Coronary artery (tissue), 2 donors: ENCODE measurements at regions not wholly inside any gene's neighbourhood (a gene's known extent, or its start where the extent isn't known, plus 50 kb on each side); places are given as distances from the start of the nearest gene placed in this dataset.

Source experiments
- DNase-seq: peaks from one replicate; pipeline ENCODE4 v3.0.0-alpha.2; 2017; ENCODE audit warnings: low spot score
- H3K27ac ChIP-seq, 2 donors: fragments of 200-600 bp; sonication (generic); one replicate each; pipeline ENCODE4 v1.5.1; 2016 to 2019
- H3K4me3 ChIP-seq: fragments of 200-600 bp; sonication (generic); 2 replicates; pipeline ENCODE4 v1.5.1; 2016; ENCODE audit warnings: mild to moderate bottlenecking, moderate library complexity
- CTCF ChIP-seq: fragments of 200-600 bp; sonication (generic); IDR thresholded peaks from one replicate; pipeline ENCODE4 v1.5.1; 2019; ENCODE audit warnings: antibody characterized with exemption

GRCh38 chr18:39031647-39032046, 1466.0 kb upstream of the CELF4 start:
- H3K4me3 ChIP-seq: no peak overlapping the region
- DNase-seq: no peak
- TF ChIP-seq CTCF: no peak
- no peak overlapping the region for H3K27ac ChIP-seq

- no peak overlapping the region for H3K27ac ChIP-seq
- DNase-seq: no peak
- H3K4me3 ChIP-seq: no peak overlapping the region
- TF ChIP-seq CTCF: no peak
Observed at GRCh38 chr18:39030124-39030655, 1464.6 kb upstream of the CELF4 start.

GRCh38 chr18:39025531-39025930, 1459.9 kb upstream of the CELF4 start:
- Histone ChIP-seq H3K27ac (no peak overlapping the region), H3K4me3 (no peak overlapping the region)
- no peak for DNase-seq
- no peak for TF ChIP-seq CTCF

- Histone ChIP-seq H3K4me3 (no peak overlapping the region), H3K27ac (no peak overlapping the region)
- no peak for TF ChIP-seq CTCF
- no peak for DNase-seq
Observed at GRCh38 chr18:39019989-39020388, 1454.4 kb upstream of the CELF4 start.

GRCh38 chr18:39007031-39007902, 1441.7 kb upstream of the CELF4 start:
- no peak for TF ChIP-seq CTCF
- no peak overlapping the region for H3K27ac ChIP-seq
- DNase-seq: no peak
- H3K4me3 ChIP-seq: no peak overlapping the region

GRCh38 chr18:38996056-38996455, 1430.5 kb upstream of the CELF4 start:
- Histone ChIP-seq H3K4me3 (no peak overlapping the region), H3K27ac (no peak overlapping the region)
- no peak for TF ChIP-seq CTCF
- DNase-seq: no peak

GRCh38 chr18:38993342-38993741, 1427.7 kb upstream of the CELF4 start:
- no peak overlapping the region for H3K4me3 ChIP-seq
- DNase-seq: no peak
- H3K27ac ChIP-seq: no peak overlapping the region
- no peak for TF ChIP-seq CTCF
